ENCODE measurements at regions not wholly inside any gene's neighbourhood (a gene's known extent, or its start where the extent isn't known, plus 50 kb on each side); places are given as distances from the start of the nearest gene placed in this dataset.

GRCh38 chr10:78777867-78778266 lies 290.9 kb upstream of the ZMIZ1 start:
- TF ChIP-seq RAD21 (IDR thresholded peaks at IDR 0.05; ENCODE audit: low read depth) (no peak), TCF12 (IDR thresholded peaks at IDR 0.05; ENCODE audit: low read depth) (no peak), CEBPB (IDR thresholded peaks at IDR 0.05) (no peak), CREB1 (IDR thresholded peaks at IDR 0.05; ENCODE audit: low read depth) (no peak), USF1 (IDR thresholded peaks at IDR 0.05) (no peak), TEAD4 (IDR thresholded peaks at IDR 0.05) (no peak), MAX (IDR thresholded peaks at IDR 0.05) (no peak)

GRCh38 chr10:78778444-78779338 lies 290.1 kb upstream of the ZMIZ1 start:
- TF ChIP-seq RAD21 (IDR thresholded peaks at IDR 0.05; ENCODE audit: low read depth), result no peak
- no peak for TF ChIP-seq REST (IDR thresholded peaks at IDR 0.05; ENCODE audit: low read depth)
- TF ChIP-seq CEBPB (IDR thresholded peaks at IDR 0.05), result no peak
- TF ChIP-seq YY1 (IDR thresholded peaks at IDR 0.05; ENCODE audit: low read depth), result no peak
- no peak for TF ChIP-seq TAF1 (IDR thresholded peaks at IDR 0.05; ENCODE audit: low read depth)
- TF ChIP-seq TCF12 (IDR thresholded peaks at IDR 0.05; ENCODE audit: low read depth), result no peak
- no peak; the same call in 1 of the 2 replicates for TF ChIP-seq MAX (IDR thresholded peaks at IDR 0.05)
- no peak for TF ChIP-seq ZBTB7A (IDR thresholded peaks at IDR 0.05; ENCODE audit: low read depth)
- no peak for TF ChIP-seq EGR1 (IDR thresholded peaks at IDR 0.05)
- no peak for TF ChIP-seq CREB1 (IDR thresholded peaks at IDR 0.05; ENCODE audit: low read depth)
- no peak for TF ChIP-seq EP300 (IDR thresholded peaks at IDR 0.05; ENCODE audit: borderline replicate concordance)
- no peak for TF ChIP-seq NFIC (IDR thresholded peaks at IDR 0.05)
- no peak for TF ChIP-seq TEAD4 (IDR thresholded peaks at IDR 0.05)
- TF ChIP-seq FOXM1 (IDR thresholded peaks at IDR 0.05; ENCODE audit: borderline replicate concordance, low read depth), result no peak
- no peak for TF ChIP-seq USF1 (IDR thresholded peaks at IDR 0.05)

GRCh38 chr10:78779339-78779955 lies 289.3 kb upstream of the ZMIZ1 start:
- no peak for TF ChIP-seq RAD21 (IDR thresholded peaks at IDR 0.05; ENCODE audit: low read depth)
- no peak for TF ChIP-seq CEBPB (IDR thresholded peaks at IDR 0.05)
- no peak for TF ChIP-seq ZBTB7A (IDR thresholded peaks at IDR 0.05; ENCODE audit: low read depth)
- peak; percentile 7; the same call in 1 of the 2 replicates for TF ChIP-seq NFIC (IDR thresholded peaks at IDR 0.05)
- no peak; the same call in 1 of the 2 replicates for TF ChIP-seq EGR1 (IDR thresholded peaks at IDR 0.05)
- peak; percentile 28; the same call in 1 of the 2 replicates for TF ChIP-seq MAX (IDR thresholded peaks at IDR 0.05)
- TF ChIP-seq EP300 (IDR thresholded peaks at IDR 0.05; ENCODE audit: borderline replicate concordance), result no peak
- peak; percentile 35; the same call in 1 of the 2 replicates for TF ChIP-seq TEAD4 (IDR thresholded peaks at IDR 0.05)
- no peak for TF ChIP-seq FOXM1 (IDR thresholded peaks at IDR 0.05; ENCODE audit: borderline replicate concordance, low read depth)

GRCh38 chr10:78780551-78780961 lies 288.2 kb upstream of the ZMIZ1 start:
- TF ChIP-seq RAD21 (IDR thresholded peaks at IDR 0.05; ENCODE audit: low read depth) (no peak), YY1 (IDR thresholded peaks at IDR 0.05; ENCODE audit: low read depth) (no peak), REST (IDR thresholded peaks at IDR 0.05; ENCODE audit: low read depth) (no peak), TCF12 (IDR thresholded peaks at IDR 0.05; ENCODE audit: low read depth) (no peak), ZBTB7A (IDR thresholded peaks at IDR 0.05; ENCODE audit: low read depth) (no peak), NFIC (IDR thresholded peaks at IDR 0.05) (no peak), TEAD4 (IDR thresholded peaks at IDR 0.05) (no peak), EGR1 (IDR thresholded peaks at IDR 0.05) (no peak), CREB1 (IDR thresholded peaks at IDR 0.05; ENCODE audit: low read depth) (no peak), CEBPB (IDR thresholded peaks at IDR 0.05) (no peak), USF1 (IDR thresholded peaks at IDR 0.05) (no peak), EP300 (IDR thresholded peaks at IDR 0.05; ENCODE audit: borderline replicate concordance) (no peak), TAF1 (IDR thresholded peaks at IDR 0.05; ENCODE audit: low read depth) (no peak), FOXM1 (IDR thresholded peaks at IDR 0.05; ENCODE audit: borderline replicate concordance, low read depth) (no peak), MAX (IDR thresholded peaks at IDR 0.05) (no peak)

Data from Ishikawa (cell line).